Esophagus muscularis mucosa (tissue), 3 donors: ENCODE measurements at regions not wholly inside any gene's neighbourhood (a gene's known extent, or its start where the extent isn't known, plus 50 kb on each side); places are given as distances from the start of the nearest gene placed in this dataset.

Experiments used
- EP300 ChIP-seq: sonication (generic); formaldehyde crosslinking; IDR thresholded peaks from one replicate; pipeline ENCODE4 v1.6.1; 2017; ENCODE audit warnings: antibody characterized with exemption
- TF ChIP-seq, protein P1 (sequence below), 3 experiments: fragments of 200-600 bp in 2 of 3; fragments of 450-650 bp in 1 of 3; sonication (generic) in 2 of 3; IDR thresholded peaks; one replicate each; pipeline ENCODE4 v1.5.1; 2017 to 2019; ENCODE audit warnings: antibody characterized with exemption in 3 of 3, mild to moderate bottlenecking in 2 of 3, moderate library complexity in 1 of 3

DNA sequence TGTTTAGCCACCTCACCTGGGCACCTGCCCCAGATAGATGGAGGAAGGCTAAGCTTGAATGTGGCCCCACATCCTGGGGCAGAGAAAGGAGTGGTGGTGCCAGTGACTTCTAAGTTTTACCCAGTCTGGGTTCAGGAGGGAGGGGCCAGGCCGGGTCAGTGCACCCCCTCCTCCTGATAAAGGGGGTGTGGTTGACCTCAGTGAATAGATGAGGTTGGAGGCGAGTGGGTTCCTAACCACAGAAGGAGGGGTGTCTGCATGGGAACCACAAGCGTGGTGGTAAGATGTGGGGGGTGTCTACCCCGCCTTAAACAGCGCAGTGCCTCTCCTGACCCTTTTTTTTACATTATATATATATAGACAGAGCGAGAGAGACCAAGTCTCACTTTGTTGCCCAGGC lies 105.3 kb upstream of the KCTD7 start:
- TF ChIP-seq EP300 = no peak
- TF ChIP-seq, protein P1, sequence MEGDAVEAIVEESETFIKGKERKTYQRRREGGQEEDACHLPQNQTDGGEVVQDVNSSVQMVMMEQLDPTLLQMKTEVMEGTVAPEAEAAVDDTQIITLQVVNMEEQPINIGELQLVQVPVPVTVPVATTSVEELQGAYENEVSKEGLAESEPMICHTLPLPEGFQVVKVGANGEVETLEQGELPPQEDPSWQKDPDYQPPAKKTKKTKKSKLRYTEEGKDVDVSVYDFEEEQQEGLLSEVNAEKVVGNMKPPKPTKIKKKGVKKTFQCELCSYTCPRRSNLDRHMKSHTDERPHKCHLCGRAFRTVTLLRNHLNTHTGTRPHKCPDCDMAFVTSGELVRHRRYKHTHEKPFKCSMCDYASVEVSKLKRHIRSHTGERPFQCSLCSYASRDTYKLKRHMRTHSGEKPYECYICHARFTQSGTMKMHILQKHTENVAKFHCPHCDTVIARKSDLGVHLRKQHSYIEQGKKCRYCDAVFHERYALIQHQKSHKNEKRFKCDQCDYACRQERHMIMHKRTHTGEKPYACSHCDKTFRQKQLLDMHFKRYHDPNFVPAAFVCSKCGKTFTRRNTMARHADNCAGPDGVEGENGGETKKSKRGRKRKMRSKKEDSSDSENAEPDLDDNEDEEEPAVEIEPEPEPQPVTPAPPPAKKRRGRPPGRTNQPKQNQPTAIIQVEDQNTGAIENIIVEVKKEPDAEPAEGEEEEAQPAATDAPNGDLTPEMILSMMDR (IDR thresholded peaks at IDR 0.05) = no peak
